Sigmoid colon (tissue), 6 donors: ENCODE measurements at regions not wholly inside any gene's neighbourhood (a gene's known extent, or its start where the extent isn't known, plus 50 kb on each side); places are given as distances from the start of the nearest gene placed in this dataset.

ENCODE experiments used
- DNase-seq: peaks from one replicate; pipeline ENCODE4 v3.0.0-alpha.2; 2019
- H3K27ac ChIP-seq, 4 donors: fragments of 200-600 bp; sonication (generic); one replicate each; pipeline ENCODE4 v1.5.1; 2016 to 2019; ENCODE audit warnings: mild to moderate bottlenecking in 1 of 4
- H3K27me3 ChIP-seq, 3 donors: fragments of 200-600 bp; sonication (generic); one replicate each; pipeline ENCODE4 v1.5.1; 2019; ENCODE audit warnings: mild to moderate bottlenecking in 1 of 3
- H3K36me3 ChIP-seq, 4 donors: fragments of 200-600 bp; sonication (generic); one replicate each; pipeline ENCODE4 v1.5.1; 2016 to 2019
- H3K4me1 ChIP-seq, 4 donors: fragments of 200-600 bp; sonication (generic); one replicate each; pipeline ENCODE4 v1.5.1; 2017 to 2019
- H3K4me3 ChIP-seq, 4 donors: fragments of 200-600 bp; sonication (generic); one replicate each; pipeline ENCODE4 v1.5.1; 2017 to 2019; ENCODE audit warnings: mild to moderate bottlenecking in 2 of 4, moderate library complexity in 1 of 4
- H3K9me3 ChIP-seq, 4 donors: fragments of 200-600 bp in 3 of 4; sonication (generic) in 3 of 4; one replicate each; pipeline versions ENCODE4 v1.5.1 to v1.6.1; 2013 to 2019
- CTCF ChIP-seq, 4 experiments: fragments of 450-650 bp in 3 of 4; fragments of 200-600 bp in 1 of 4; IDR thresholded peaks; one replicate each; pipeline ENCODE4 v1.5.1; 2016 to 2019; ENCODE audit warnings: antibody characterized with exemption in 4 of 4, mild to moderate bottlenecking in 3 of 4, moderate library complexity in 2 of 4
- EP300 ChIP-seq, 4 donors: sonication (generic); formaldehyde crosslinking; IDR thresholded peaks; one replicate each; pipeline ENCODE4 v1.6.1; 2017; ENCODE audit warnings: antibody characterized with exemption in 4 of 4
- POLR2A ChIP-seq, 2 donors: fragments of 450-650 bp; IDR thresholded peaks; one replicate each; pipeline ENCODE4 v1.6.1; 2016; ENCODE audit warnings: antibody characterized with exemption in 2 of 2, mild to moderate bottlenecking in 2 of 2, moderate library complexity in 2 of 2
- POLR2AphosphoS5 ChIP-seq, 4 donors: sonication (generic); formaldehyde crosslinking; IDR thresholded peaks; one replicate each; pipeline ENCODE4 v1.6.1; 2017; ENCODE audit warnings: antibody characterized with exemption in 4 of 4
- WGBS, 2 donors: extraction: QIAGEN DNeasy Blood & Tissue Kit; methylation state at CpG; one replicate each; pipeline ENCODE4 v1.1.7; 2013; 5-methylcytosine and 5-hydroxymethylcytosine counted together
- intact Hi-C: fragments of 100-400 bp; cut with DNase I; formaldehyde crosslinking; loops from one replicate; pipeline ENCODE4 v1.15.1; 2023
- donor health status: healthy with polysubstance abuse.
- donor health status: healthy.

- no peaks in the 10 kb centered on the region for H3K9me3 ChIP-seq
- peaks cover 0 to 8% (median 0%) of the 10 kb centered on the region in 4 donors for H3K4me1 ChIP-seq
- H3K27me3 ChIP-seq = no peaks in the 10 kb centered on the region
- no peak overlapping the region for H3K4me3 ChIP-seq
- H3K36me3 ChIP-seq = no peaks in the 10 kb centered on the region
- no peak overlapping the region for H3K27ac ChIP-seq
- TF ChIP-seq EP300 (IDR thresholded peaks at IDR 0.05) (no peak), CTCF (IDR thresholded peaks at IDR 0.05) (peak; percentile 24 to 60 (median 52)), POLR2A (IDR thresholded peaks at IDR 0.05) (no peak), POLR2AphosphoS5 (IDR thresholded peaks at IDR 0.05) (no peak)
- WGBS, 2 donors = 23 to 25% methylated on average over 13 of the region's 13 CpGs
- intact Hi-C loops = loop anchor here (2.0 to 10.0 kb wide), 5 partner anchors 108 to 293 kb away; no protein-coding TSS in a partner anchor
- DNase-seq = peak; percentile 58
Measured at GRCh38 chr14:76644855-76645518, 116.3 kb upstream of the VASH1 start.

GRCh38 chr14:76647697-76648298, 113.5 kb upstream of the VASH1 start:
- intact Hi-C loops = loop anchor here (1.0 to 10.0 kb wide), 4 partner anchors 133 to 596 kb away; no protein-coding TSS in a partner anchor
- 81 to 83% methylated on average over 7 of the region's 7 CpGs for whole genome bisulfite sequencing, 2 donors
- Histone ChIP-seq H3K4me1 (peaks cover 0 to 3% (median 0%) of the 10 kb centered on the region in 4 donors), H3K27ac (no peak overlapping the region), H3K36me3 (no peaks in the 10 kb centered on the region), H3K9me3 (no peaks in the 10 kb centered on the region), H3K4me3 (no peak overlapping the region), H3K27me3 (no peaks in the 10 kb centered on the region)
- TF ChIP-seq POLR2A (IDR thresholded peaks at IDR 0.05) (no peak), CTCF (IDR thresholded peaks at IDR 0.05) (peak; percentile 49 to 77 (median 62)), POLR2AphosphoS5 (IDR thresholded peaks at IDR 0.05) (no peak), EP300 (IDR thresholded peaks at IDR 0.05) (no peak)
- no peak for DNase-seq

- TF ChIP-seq POLR2A (IDR thresholded peaks at IDR 0.05) (no peak), EP300 (IDR thresholded peaks at IDR 0.05) (no peak), POLR2AphosphoS5 (IDR thresholded peaks at IDR 0.05) (no peak), CTCF (IDR thresholded peaks at IDR 0.05) (no peak)
- intact Hi-C loops = no loop called here
- Histone ChIP-seq H3K36me3 (no peaks in the 10 kb centered on the region), H3K4me3 (no peak overlapping the region), H3K4me1 (no peaks in the 10 kb centered on the region), H3K9me3 (no peaks in the 10 kb centered on the region), H3K27ac (no peak overlapping the region), H3K27me3 (no peaks in the 10 kb centered on the region)
- no peak for DNase-seq
- 59 to 75% methylated on average over 3 of the region's 3 CpGs for WGBS, 2 donors
Measured at GRCh38 chr14:76651410-76652055, 109.7 kb upstream of the VASH1 start.

- 25 to 60% methylated on average over 8 of the region's 8 CpGs for WGBS, 2 donors
- no peak overlapping the region for H3K27ac ChIP-seq
Measured at GRCh38 chr14:76653875-76654572, 107.2 kb upstream of the VASH1 start.

More at GRCh38 chr14:76653875-76654572, 107.2 kb upstream of the VASH1 start:
- no peaks in the 10 kb centered on the region for H3K4me1 ChIP-seq
- TF ChIP-seq EP300 (IDR thresholded peaks at IDR 0.05) = no peak
- H3K27me3 ChIP-seq = peaks cover 0 to 17% (median 0%) of the 10 kb centered on the region in 3 donors
- peaks cover 0 to 11% (median 4%) of the 10 kb centered on the region in 4 donors for H3K9me3 ChIP-seq
- no peak for DNase-seq
- no peaks in the 10 kb centered on the region for H3K36me3 ChIP-seq
- intact Hi-C loops = no loop called here
- H3K4me3 ChIP-seq = no peak overlapping the region
